ENCODE measurements at regions not wholly inside any gene's neighbourhood (a gene's known extent, or its start where the extent isn't known, plus 50 kb on each side); places are given as distances from the start of the nearest gene placed in this dataset.

DNA sequence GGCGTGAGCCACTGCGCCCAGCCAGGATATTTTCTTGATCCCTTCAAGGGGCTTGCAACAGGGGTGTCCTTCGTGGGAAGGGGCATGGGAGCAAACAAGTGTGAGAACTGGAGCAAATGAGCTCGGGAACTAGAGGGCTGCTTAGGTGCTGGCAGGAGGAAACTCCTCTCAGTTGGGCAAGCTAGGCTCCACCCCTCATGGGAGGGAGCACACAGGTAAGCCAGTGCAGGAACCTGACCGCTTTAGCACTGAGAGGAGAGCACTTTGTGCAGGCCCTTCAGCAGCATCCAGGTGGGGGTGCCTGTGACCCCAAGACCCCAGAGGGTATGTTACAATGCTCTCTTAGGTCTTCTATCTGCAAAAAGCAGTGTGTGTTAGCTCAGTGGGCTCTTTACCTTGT lies 755.4 kb upstream of the MDGA2 start:
- Histone ChIP-seq H3K36me3 (ENCODE audit: insufficient read depth, insufficient read length, low read length) (no peaks in the 10 kb centered on the region), H3K4me1 (ENCODE audit: insufficient read depth, insufficient read length) (no peaks in the 10 kb centered on the region), H3K27me3 (ENCODE audit: insufficient read depth, insufficient read length) (no peaks in the 10 kb centered on the region), H3K9me3 (ENCODE audit: insufficient read depth, low read length) (no peaks in the 10 kb centered on the region), H3K4me3 (ENCODE audit: insufficient read length, low read depth) (no peak overlapping the region), H3K9ac (ENCODE audit: insufficient read length, low read depth) (no peak overlapping the region)
- no peak for DNase-seq (ENCODE audit: low read depth, low spot score)
- no peak for TF ChIP-seq ZNF274 (IDR thresholded peaks at IDR 0.05; ENCODE audit: low read depth, low read length)
- no peak for TF ChIP-seq SUZ12 (IDR thresholded peaks at IDR 0.05; ENCODE audit: extremely low read depth, insufficient read depth, insufficient read length)
- no peak for TF ChIP-seq YY1 (IDR thresholded peaks at IDR 0.05; ENCODE audit: insufficient read depth, insufficient read length)

- no peak for TF ChIP-seq YY1 (IDR thresholded peaks at IDR 0.05; ENCODE audit: insufficient read depth, insufficient read length)
- no peak for DNase-seq (ENCODE audit: low read depth, low spot score)
- H3K9ac ChIP-seq (ENCODE audit: insufficient read length, low read depth): no peak overlapping the region
- no peaks in the 10 kb centered on the region for H3K4me1 ChIP-seq (ENCODE audit: insufficient read depth, insufficient read length)
- no peaks in the 10 kb centered on the region for H3K36me3 ChIP-seq (ENCODE audit: insufficient read depth, insufficient read length, low read length)
- no peaks in the 10 kb centered on the region for H3K27me3 ChIP-seq (ENCODE audit: insufficient read depth, insufficient read length)
- no peak overlapping the region for H3K4me3 ChIP-seq (ENCODE audit: insufficient read length, low read depth)
- no peaks in the 10 kb centered on the region for H3K9me3 ChIP-seq (ENCODE audit: insufficient read depth, low read length)
Measured at GRCh38 chr14:48429512-48429911, 754.1 kb upstream of the MDGA2 start.

GRCh38 chr14:48417715-48418500 lies 742.5 kb upstream of the MDGA2 start:
- TF ChIP-seq YY1 (IDR thresholded peaks at IDR 0.05; ENCODE audit: insufficient read depth, insufficient read length) (no peak), SUZ12 (IDR thresholded peaks at IDR 0.05; ENCODE audit: extremely low read depth, insufficient read depth, insufficient read length) (no peak), ZNF274 (IDR thresholded peaks at IDR 0.05; ENCODE audit: low read depth, low read length) (no peak)
- Histone ChIP-seq H3K9me3 (ENCODE audit: insufficient read depth, low read length) (no peaks in the 10 kb centered on the region; the same call in 1 of the 2 replicates), H3K4me3 (ENCODE audit: insufficient read length, low read depth) (no peak overlapping the region), H3K36me3 (ENCODE audit: insufficient read depth, insufficient read length, low read length) (no peaks in the 10 kb centered on the region), H3K4me1 (ENCODE audit: insufficient read depth, insufficient read length) (no peaks in the 10 kb centered on the region), H3K9ac (ENCODE audit: insufficient read length, low read depth) (no peak overlapping the region), H3K27me3 (ENCODE audit: insufficient read depth, insufficient read length) (no peaks in the 10 kb centered on the region)
- DNase-seq (ENCODE audit: low read depth, low spot score): peak; percentile 6

GRCh38 chr14:48401321-48401720 lies 725.9 kb upstream of the MDGA2 start:
- TF ChIP-seq ZNF274 (IDR thresholded peaks at IDR 0.05; ENCODE audit: low read depth, low read length) (no peak), SUZ12 (IDR thresholded peaks at IDR 0.05; ENCODE audit: extremely low read depth, insufficient read depth, insufficient read length) (no peak), YY1 (IDR thresholded peaks at IDR 0.05; ENCODE audit: insufficient read depth, insufficient read length) (no peak)
- H3K9me3 ChIP-seq (ENCODE audit: insufficient read depth, low read length): no peaks in the 10 kb centered on the region
- no peak for DNase-seq (ENCODE audit: low read depth, low spot score)
- H3K4me1 ChIP-seq (ENCODE audit: insufficient read depth, insufficient read length): no peaks in the 10 kb centered on the region
- no peak overlapping the region for H3K9ac ChIP-seq (ENCODE audit: insufficient read length, low read depth)
- no peaks in the 10 kb centered on the region for H3K36me3 ChIP-seq (ENCODE audit: insufficient read depth, insufficient read length, low read length)
- no peaks in the 10 kb centered on the region for H3K27me3 ChIP-seq (ENCODE audit: insufficient read depth, insufficient read length)
- H3K4me3 ChIP-seq (ENCODE audit: insufficient read length, low read depth): no peak overlapping the region

DNA sequence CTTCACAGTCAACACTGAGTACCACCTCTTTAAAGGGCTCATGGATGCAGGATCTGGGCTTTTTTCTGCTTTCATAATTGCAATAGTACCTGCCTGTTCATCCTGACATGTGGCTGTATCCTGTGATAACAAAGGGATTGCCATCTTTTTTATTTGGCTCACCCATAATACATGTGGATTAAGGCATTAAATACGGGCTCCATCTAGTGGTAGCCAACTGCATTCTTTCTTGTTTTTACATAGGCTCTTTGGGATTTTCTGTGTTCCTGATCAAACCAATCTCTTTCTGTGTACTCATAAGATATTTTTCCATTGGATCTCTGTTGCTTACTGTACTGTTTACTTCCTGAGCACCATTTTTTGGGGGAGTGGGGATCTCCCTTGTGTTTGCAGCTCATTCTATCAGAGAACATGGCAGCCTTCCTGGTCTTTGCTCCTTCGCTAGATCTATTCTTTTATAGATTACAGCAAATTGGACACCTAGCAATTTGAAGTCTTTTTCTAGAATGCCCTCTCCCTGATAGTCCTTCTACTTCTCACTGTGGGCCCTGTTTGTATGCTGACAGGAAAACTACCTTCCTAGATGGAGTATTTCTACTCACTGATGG lies 723.4 kb upstream of the MDGA2 start:
- H3K36me3 ChIP-seq (ENCODE audit: insufficient read depth, insufficient read length, low read length): no peaks in the 10 kb centered on the region
- no peaks in the 10 kb centered on the region for H3K9me3 ChIP-seq (ENCODE audit: insufficient read depth, low read length)
- no peak overlapping the region for H3K4me3 ChIP-seq (ENCODE audit: insufficient read length, low read depth)
- no peak overlapping the region for H3K9ac ChIP-seq (ENCODE audit: insufficient read length, low read depth)
- peak; percentile 22 for DNase-seq (ENCODE audit: low read depth, low spot score)
- no peak for TF ChIP-seq YY1 (IDR thresholded peaks at IDR 0.05; ENCODE audit: insufficient read depth, insufficient read length)
- TF ChIP-seq ZNF274 (IDR thresholded peaks at IDR 0.05; ENCODE audit: low read depth, low read length): no peak
- no peak for TF ChIP-seq SUZ12 (IDR thresholded peaks at IDR 0.05; ENCODE audit: extremely low read depth, insufficient read depth, insufficient read length)
- no peaks in the 10 kb centered on the region for H3K27me3 ChIP-seq (ENCODE audit: insufficient read depth, insufficient read length)
- no peaks in the 10 kb centered on the region for H3K4me1 ChIP-seq (ENCODE audit: insufficient read depth, insufficient read length)

DNA sequence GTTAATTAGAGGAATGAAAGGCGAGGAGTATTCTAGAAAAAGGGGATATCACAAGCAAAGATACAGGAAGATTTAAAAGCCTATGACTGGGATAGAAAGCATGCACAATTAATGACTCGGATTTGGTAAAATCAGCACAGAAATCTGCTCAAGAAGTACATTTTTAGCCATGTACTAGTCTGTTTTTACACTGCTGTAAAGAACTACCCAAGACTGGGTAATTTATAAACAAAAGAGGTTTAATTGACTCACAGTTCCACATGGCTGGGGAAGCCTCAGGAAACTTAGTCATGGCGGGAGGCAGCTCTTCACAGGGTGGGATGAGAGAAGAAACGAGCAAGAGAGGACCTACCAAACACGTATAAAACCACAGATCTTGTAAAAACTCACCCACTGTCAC lies 716.3 kb upstream of the MDGA2 start:
- Histone ChIP-seq H3K4me3 (ENCODE audit: insufficient read length, low read depth) (no peak overlapping the region), H3K36me3 (ENCODE audit: insufficient read depth, insufficient read length, low read length) (no peaks in the 10 kb centered on the region)
- TF ChIP-seq SUZ12 (IDR thresholded peaks at IDR 0.05; ENCODE audit: extremely low read depth, insufficient read depth, insufficient read length) (no peak), YY1 (IDR thresholded peaks at IDR 0.05; ENCODE audit: insufficient read depth, insufficient read length) (no peak), ZNF274 (IDR thresholded peaks at IDR 0.05; ENCODE audit: low read depth, low read length) (no peak)

DNA sequence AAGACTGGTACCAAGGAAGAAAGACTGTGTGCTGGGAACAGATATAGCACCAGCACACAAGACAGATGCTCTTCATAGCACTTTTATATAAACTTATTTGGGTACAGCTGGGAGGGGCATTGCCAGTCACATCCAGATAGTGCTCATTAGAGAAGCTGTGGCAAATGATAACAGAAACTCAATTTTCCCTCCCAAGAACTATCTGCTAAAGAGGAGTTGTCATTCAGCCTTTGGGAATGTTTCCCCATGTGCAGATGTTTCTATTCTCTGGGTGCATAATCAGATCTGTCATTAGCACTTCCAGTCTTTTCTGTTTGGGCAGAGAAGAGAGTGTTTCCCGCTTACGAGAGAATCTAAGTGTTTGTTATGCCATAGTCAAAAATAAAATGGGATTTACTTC lies 714.9 kb upstream of the MDGA2 start:
- no peaks in the 10 kb centered on the region for H3K27me3 ChIP-seq (ENCODE audit: insufficient read depth, insufficient read length)
- H3K4me3 ChIP-seq (ENCODE audit: insufficient read length, low read depth): no peak overlapping the region
- no peaks in the 10 kb centered on the region for H3K4me1 ChIP-seq (ENCODE audit: insufficient read depth, insufficient read length)
- no peak for DNase-seq (ENCODE audit: low read depth, low spot score)
- H3K36me3 ChIP-seq (ENCODE audit: insufficient read depth, insufficient read length, low read length): no peaks in the 10 kb centered on the region
- no peaks in the 10 kb centered on the region for H3K9me3 ChIP-seq (ENCODE audit: insufficient read depth, low read length)
- H3K9ac ChIP-seq (ENCODE audit: insufficient read length, low read depth): no peak overlapping the region
- TF ChIP-seq ZNF274 (IDR thresholded peaks at IDR 0.05; ENCODE audit: low read depth, low read length) (no peak), SUZ12 (IDR thresholded peaks at IDR 0.05; ENCODE audit: extremely low read depth, insufficient read depth, insufficient read length) (no peak), YY1 (IDR thresholded peaks at IDR 0.05; ENCODE audit: insufficient read depth, insufficient read length) (no peak)

More for the DNA sequence above, 716.3 kb upstream of the MDGA2 start:
- no peak for DNase-seq (ENCODE audit: low read depth, low spot score)
- no peaks in the 10 kb centered on the region for H3K27me3 ChIP-seq (ENCODE audit: insufficient read depth, insufficient read length)
- H3K4me1 ChIP-seq (ENCODE audit: insufficient read depth, insufficient read length): no peaks in the 10 kb centered on the region
- H3K9ac ChIP-seq (ENCODE audit: insufficient read length, low read depth): no peak overlapping the region
- H3K9me3 ChIP-seq (ENCODE audit: insufficient read depth, low read length): no peaks in the 10 kb centered on the region
